ENCODE measurements at regions not wholly inside any gene's neighbourhood (a gene's known extent, or its start where the extent isn't known, plus 50 kb on each side); places are given as distances from the start of the nearest gene placed in this dataset.
"Not testable (repeated sequence)": the region's sequence is repeated elsewhere in the genome, so short reads cannot be mapped to it uniquely, and the experiment has no call there.

GRCh38 chr22:22116997-22117770 is 127.4 kb upstream of the VPREB1 start:
- H3K56ac ChIP-seq (replicated peaks; ENCODE audit: insufficient read length, low read depth, low read length); H3K4ac ChIP-seq (replicated peaks; ENCODE audit: insufficient read length, low read depth, low read length); POLR2A ChIA-PET (ENCODE audit: partially characterized antibody); DNase-seq (ENCODE audit: low read depth in 1 of 2, low spot score in 2 of 2); H3K79me1 ChIP-seq (ENCODE audit: low read depth, low read length); H2AFZ ChIP-seq (ENCODE audit: low read length); H2BK15ac ChIP-seq (ENCODE audit: low read length); H3K4me3 ChIP-seq (ENCODE audit: extremely low read depth in 1 of 4, insufficient read depth in 2 of 4, low read depth in 3 of 4, low read length in 4 of 4); H3K23ac ChIP-seq (ENCODE audit: insufficient read length); H4K8ac ChIP-seq (ENCODE audit: extremely low read depth, insufficient read depth, low read length); H3K18ac ChIP-seq (ENCODE audit: extremely low read depth, low read length); H3K36me3 ChIP-seq (ENCODE audit: control insufficient read depth in 2 of 4, insufficient read depth in 4 of 4, low read length in 3 of 4); H2BK12ac ChIP-seq (ENCODE audit: low read depth, low read length); H3K9me3 ChIP-seq (ENCODE audit: insufficient read depth in 2 of 2, low read depth in 1 of 2, low read length in 1 of 2); H2AK5ac ChIP-seq (ENCODE audit: low read depth, low read length); H4K20me1 ChIP-seq (replicated peaks in 1 of 2; ENCODE audit: control insufficient read depth in 1 of 2, insufficient read depth in 2 of 2, low read length in 2 of 2); H3K14ac ChIP-seq (ENCODE audit: insufficient read length); H3K9ac ChIP-seq (replicated peaks in 1 of 4; ENCODE audit: extremely low read depth in 1 of 4, low read depth in 3 of 4, low read length in 3 of 4); H3K79me2 ChIP-seq (ENCODE audit: control insufficient read depth in 1 of 2, insufficient read depth in 2 of 2, low read length in 2 of 2); H3K27ac ChIP-seq (ENCODE audit: low read depth, low read length); FAIRE-seq; H2BK20ac ChIP-seq (ENCODE audit: low read length); H3K4me1 ChIP-seq (replicated peaks in 1 of 4; ENCODE audit: control insufficient read depth in 3 of 4, insufficient read depth in 4 of 4, low read length in 3 of 4); H3K23me2 ChIP-seq (ENCODE audit: low read depth, low read length); H4K91ac ChIP-seq (replicated peaks; ENCODE audit: insufficient read length, low read length); H2BK120ac ChIP-seq (replicated peaks; ENCODE audit: low read depth, low read length); H4K5ac ChIP-seq (ENCODE audit: insufficient read length, low read depth, low read length); H3K4me2 ChIP-seq (ENCODE audit: insufficient read depth in 1 of 2, low read depth in 2 of 2, low read length in 2 of 2); H2BK5ac ChIP-seq (ENCODE audit: low read depth, low read length): not testable (repeated sequence)
- H3K27me3 ChIP-seq (replicated peaks in 1 of 4; ENCODE audit: control insufficient read depth in 3 of 4, extremely low read depth in 1 of 4, insufficient read depth in 3 of 4, low read length in 3 of 4) = peaks cover 13 to 46% (median 27%) of the 10 kb centered on the region in 4 experiments
- CTCF ChIA-PET (ENCODE audit: partially characterized antibody) = interaction anchor here (3.9 kb wide), 1 partner anchor 8 kb away, joined by 23 read pairs; no protein-coding TSS in a partner anchor
- 88% methylated on average over 10 of the region's 44 CpGs; no CpG with 5 or more reads in 1 of the 2 experiments for WGBS, 2 experiments (ENCODE audit: extremely low coverage in 1 of 2, insufficient coverage in 1 of 2, insufficient read length in 1 of 2, insufficient replicate concordance in 2 of 2, low coverage in 1 of 2, low lambda C conversion rate in 2 of 2, missing lambda C conversion rate in 1 of 2)
